ENCODE measurements at regions not wholly inside any gene's neighbourhood (a gene's known extent, or its start where the extent isn't known, plus 50 kb on each side); places are given as distances from the start of the nearest gene placed in this dataset.

- TF ChIP-seq POLR2A (IDR thresholded peaks at IDR 0.05) (no peak), CTCF (IDR thresholded peaks at IDR 0.05) (no peak)
These were observed 696.1 kb upstream of the TMEM132C start for GRCh38 chr12:127570793-127571360.

Measured in heart left ventricle (tissue), 13 donors.